SU-DHL-6 (cell line): ENCODE measurements at regions not wholly inside any gene's neighbourhood (a gene's known extent, or its start where the extent isn't known, plus 50 kb on each side); places are given as distances from the start of the nearest gene placed in this dataset.

Experiments
- CTCF ChIP-seq: fragments of 200-600 bp; sonication (generic); IDR thresholded peaks from one replicate; pipeline ENCODE4 v1.5.1; 2017; ENCODE audit warnings: antibody characterized with exemption, mild to moderate bottlenecking, low read length, moderate library complexity; ENCODE audit not compliant: insufficient read depth, poor library complexity, severe bottlenecking
- EZH2phosphoT487 ChIP-seq: fragments of 200-600 bp; sonication (generic), shearing (Covaris generic); conservative IDR thresholded peaks from 2 replicates; pipeline ENCODE4 v1.6.1; 2018; ENCODE audit warnings: mild to moderate bottlenecking, antibody characterized with exemption, low read length, moderate library complexity, mixed read lengths

- TF ChIP-seq CTCF (no peak), EZH2phosphoT487 (no peak)
Observed at GRCh38 chr19:28554321-28555091, 658.4 kb downstream of the UQCRFS1 start.
